Thoracic aorta (tissue), 2 donors: ENCODE measurements at regions not wholly inside any gene's neighbourhood (a gene's known extent, or its start where the extent isn't known, plus 50 kb on each side); places are given as distances from the start of the nearest gene placed in this dataset.
A peak's percentile ranks its signal among the peaks of the same experiment; 100 is the strongest.

ENCODE experiments used
- ATAC-seq: fragments of 150-250 bp; one replicate; pipeline ENCODE4 v1.8.0; 2017; ENCODE audit warnings: low read depth; ENCODE audit not compliant: insufficient number of reproducible peaks, low FRiP score
- DNase-seq: peaks from one replicate; pipeline ENCODE4 v3.0.0-alpha.2; 2020; ENCODE audit warnings: low spot score
- H3K27ac ChIP-seq, 2 donors: fragments of 200-600 bp; sonication (generic); 1 replicate in 1 of 2; 2 replicates in 1 of 2; pipeline ENCODE4 v1.5.1; 2016; ENCODE audit warnings: mild to moderate bottlenecking in 2 of 2, moderate library complexity in 2 of 2
- H3K27me3 ChIP-seq: fragments of 200-600 bp; sonication (generic); replicated peaks from 2 replicates; pipeline ENCODE4 v1.6.0; 2016; ENCODE audit warnings: mild to moderate bottlenecking; ENCODE audit not compliant: insufficient read depth
- H3K36me3 ChIP-seq: fragments of 200-600 bp; sonication (generic); one replicate; pipeline ENCODE4 v1.5.1; 2016
- H3K4me1 ChIP-seq, 2 donors: fragments of 200-600 bp; sonication (generic); 1 replicate in 1 of 2; 2 replicates in 1 of 2; pipeline versions ENCODE4 v1.5.1 to v1.6.0; 2016; ENCODE audit warnings: low read depth in 2 of 2, mild to moderate bottlenecking in 1 of 2; ENCODE audit not compliant: control insufficient read depth in 1 of 2
- H3K4me3 ChIP-seq: fragments of 200-600 bp; sonication (generic); 2 replicates; pipeline ENCODE4 v1.5.1; 2016; ENCODE audit warnings: mild to moderate bottlenecking
- H3K9me3 ChIP-seq: fragments of 200-600 bp; sonication (generic); 2 replicates; pipeline ENCODE4 v1.5.1; 2016
- TF ChIP-seq, protein P1 (sequence below): fragments of 200-600 bp; sonication (generic); IDR thresholded peaks from one replicate; pipeline ENCODE4 v1.5.1; 2019; ENCODE audit warnings: antibody characterized with exemption

DNA sequence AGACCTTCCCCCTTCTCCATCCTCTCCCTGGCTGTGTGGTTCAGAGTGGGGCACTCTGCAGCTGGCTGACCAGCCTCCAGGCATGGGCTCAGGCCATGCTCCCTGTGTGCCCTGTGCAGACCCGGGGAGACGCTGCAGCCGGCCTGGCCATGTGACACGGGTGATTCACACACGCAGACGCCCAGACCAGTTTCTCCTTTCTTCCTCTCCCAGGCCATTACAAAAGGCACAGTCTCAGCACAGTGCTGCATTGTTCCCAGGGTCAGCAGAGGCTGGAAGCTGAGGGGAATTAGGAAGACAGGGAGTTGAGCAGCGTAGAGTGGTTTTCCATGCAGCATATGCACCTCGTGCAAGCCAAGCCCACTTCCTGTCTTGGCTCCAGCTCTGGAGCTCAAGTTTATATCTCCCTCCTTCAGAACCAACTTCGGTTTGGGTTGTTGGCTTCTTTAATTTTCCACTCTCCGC is 288.5 kb downstream of the TNS1 start:
- no peaks in the 10 kb centered on the region for H3K9me3 ChIP-seq
- no peak overlapping the region for H3K4me3 ChIP-seq
- TF ChIP-seq, protein P1, sequence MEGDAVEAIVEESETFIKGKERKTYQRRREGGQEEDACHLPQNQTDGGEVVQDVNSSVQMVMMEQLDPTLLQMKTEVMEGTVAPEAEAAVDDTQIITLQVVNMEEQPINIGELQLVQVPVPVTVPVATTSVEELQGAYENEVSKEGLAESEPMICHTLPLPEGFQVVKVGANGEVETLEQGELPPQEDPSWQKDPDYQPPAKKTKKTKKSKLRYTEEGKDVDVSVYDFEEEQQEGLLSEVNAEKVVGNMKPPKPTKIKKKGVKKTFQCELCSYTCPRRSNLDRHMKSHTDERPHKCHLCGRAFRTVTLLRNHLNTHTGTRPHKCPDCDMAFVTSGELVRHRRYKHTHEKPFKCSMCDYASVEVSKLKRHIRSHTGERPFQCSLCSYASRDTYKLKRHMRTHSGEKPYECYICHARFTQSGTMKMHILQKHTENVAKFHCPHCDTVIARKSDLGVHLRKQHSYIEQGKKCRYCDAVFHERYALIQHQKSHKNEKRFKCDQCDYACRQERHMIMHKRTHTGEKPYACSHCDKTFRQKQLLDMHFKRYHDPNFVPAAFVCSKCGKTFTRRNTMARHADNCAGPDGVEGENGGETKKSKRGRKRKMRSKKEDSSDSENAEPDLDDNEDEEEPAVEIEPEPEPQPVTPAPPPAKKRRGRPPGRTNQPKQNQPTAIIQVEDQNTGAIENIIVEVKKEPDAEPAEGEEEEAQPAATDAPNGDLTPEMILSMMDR, result no peak
- no peaks in the 10 kb centered on the region for H3K27me3 ChIP-seq
- H3K4me1 ChIP-seq, result peaks cover 14 to 44% of the 10 kb centered on the region in 2 donors
- peak overlapping the region; percentile 52 to 71 for H3K27ac ChIP-seq
- peaks cover 19% of the 10 kb centered on the region for H3K36me3 ChIP-seq
- peak; percentile 23 for DNase-seq
- no peak for ATAC-seq

DNA sequence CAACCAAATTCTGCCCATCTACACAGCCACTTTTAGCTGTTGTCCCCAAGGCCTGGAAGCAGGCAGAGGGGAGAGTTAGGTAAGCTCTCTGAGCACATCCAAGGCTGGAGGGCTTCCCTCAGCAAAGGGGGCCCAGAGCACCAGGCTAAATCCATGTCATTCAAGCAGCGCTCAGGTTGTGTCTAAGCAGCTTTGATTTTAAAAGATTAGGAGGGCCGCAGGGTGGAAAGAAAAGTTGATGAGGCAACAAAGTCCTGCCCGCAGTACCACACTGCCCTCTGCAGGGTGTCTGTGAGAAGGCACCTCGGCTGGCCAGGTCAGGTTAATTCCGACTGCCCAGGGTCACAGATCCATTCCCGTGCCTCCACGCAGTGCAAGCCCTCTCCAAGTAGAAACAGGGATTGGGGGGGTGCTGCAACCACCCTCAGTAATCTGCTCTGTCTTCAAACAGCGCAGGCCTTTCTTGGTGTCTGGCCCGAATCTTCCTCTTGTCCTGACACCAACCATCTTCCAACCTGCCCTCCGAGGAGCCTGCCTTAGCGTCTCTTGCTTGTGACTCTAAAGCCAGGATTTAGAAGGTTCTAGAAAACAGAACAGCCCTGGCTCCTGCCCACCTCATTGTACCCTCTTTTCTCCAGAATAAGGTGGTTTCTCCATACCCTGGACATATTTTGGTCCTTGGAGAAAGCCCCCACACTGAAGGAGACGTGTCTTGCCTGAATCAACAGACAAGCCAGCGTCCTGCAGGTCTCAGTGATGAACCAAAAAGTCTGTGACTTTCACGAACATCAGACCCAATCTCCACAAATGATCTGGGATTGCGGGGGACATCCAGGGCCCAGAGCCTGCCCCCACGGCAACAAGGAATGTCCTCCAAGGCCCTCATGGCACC is 289.2 kb downstream of the TNS1 start:
- DNase-seq, result peak; percentile 33
- Histone ChIP-seq H3K4me1 (peaks cover 14 to 44% of the 10 kb centered on the region in 2 donors), H3K27ac (peak overlapping the region; percentile 52 to 71), H3K4me3 (no peak overlapping the region), H3K36me3 (peaks cover 12% of the 10 kb centered on the region), H3K9me3 (no peaks in the 10 kb centered on the region), H3K27me3 (no peaks in the 10 kb centered on the region)
- TF ChIP-seq, protein P1, result peak; percentile 97
- ATAC-seq, result peak; percentile 33

DNA sequence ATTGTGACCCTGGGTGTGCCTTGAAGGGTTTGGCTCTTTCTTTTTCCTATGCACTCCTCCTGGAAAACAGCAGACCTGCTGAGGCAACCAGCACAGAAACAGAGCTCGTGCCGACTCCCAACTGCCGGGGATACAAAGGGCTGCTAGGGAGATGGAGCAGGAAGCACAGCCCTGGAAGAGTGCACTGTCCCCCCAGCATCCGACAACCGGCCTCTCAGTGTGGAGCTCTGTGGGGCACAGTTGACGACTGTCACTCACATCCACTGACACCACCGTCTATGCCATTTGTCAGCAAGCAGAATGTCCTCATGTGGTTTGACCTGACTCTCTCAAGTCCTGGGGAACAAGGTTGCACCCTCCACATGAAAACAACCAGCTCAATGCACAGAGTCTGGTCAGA is 290.4 kb downstream of the TNS1 start:
- Histone ChIP-seq H3K27me3 (no peaks in the 10 kb centered on the region), H3K4me3 (no peak overlapping the region), H3K36me3 (peaks cover 12% of the 10 kb centered on the region), H3K27ac (peak overlapping the region in 1 of 2 donors; percentile 71), H3K9me3 (no peaks in the 10 kb centered on the region), H3K4me1 (peaks cover 14 to 47% of the 10 kb centered on the region in 2 donors)
- no peak for ATAC-seq
- DNase-seq, result no peak
- TF ChIP-seq, protein P1, result no peak

DNA sequence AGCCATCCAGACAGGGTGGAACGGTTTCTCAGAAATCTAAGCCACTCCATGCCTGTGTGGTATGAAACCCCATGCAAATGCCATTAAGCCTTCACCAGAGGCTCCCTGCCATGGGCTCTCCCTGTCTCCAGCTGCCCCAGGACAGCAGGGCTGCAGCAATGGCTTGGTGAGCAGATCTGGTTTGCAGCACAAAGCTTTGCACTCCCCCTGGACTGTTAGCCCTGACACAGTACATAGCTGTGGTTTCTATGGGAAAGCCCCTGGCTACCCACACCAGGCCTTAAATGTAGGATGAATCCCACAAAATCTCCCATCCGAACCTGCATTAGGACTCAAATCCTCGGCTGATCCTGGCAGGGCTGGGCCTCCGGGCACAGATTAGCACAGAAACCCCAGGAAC is 291.6 kb downstream of the TNS1 start:
- Histone ChIP-seq H3K4me3 (no peak overlapping the region), H3K36me3 (peaks cover 5% of the 10 kb centered on the region), H3K4me1 (peaks cover 21 to 56% of the 10 kb centered on the region in 2 donors), H3K9me3 (no peaks in the 10 kb centered on the region), H3K27me3 (no peaks in the 10 kb centered on the region), H3K27ac (peak overlapping the region in 1 of 2 donors; percentile 11)
- DNase-seq, result no peak
- TF ChIP-seq, protein P1, result no peak
- ATAC-seq, result no peak

DNA sequence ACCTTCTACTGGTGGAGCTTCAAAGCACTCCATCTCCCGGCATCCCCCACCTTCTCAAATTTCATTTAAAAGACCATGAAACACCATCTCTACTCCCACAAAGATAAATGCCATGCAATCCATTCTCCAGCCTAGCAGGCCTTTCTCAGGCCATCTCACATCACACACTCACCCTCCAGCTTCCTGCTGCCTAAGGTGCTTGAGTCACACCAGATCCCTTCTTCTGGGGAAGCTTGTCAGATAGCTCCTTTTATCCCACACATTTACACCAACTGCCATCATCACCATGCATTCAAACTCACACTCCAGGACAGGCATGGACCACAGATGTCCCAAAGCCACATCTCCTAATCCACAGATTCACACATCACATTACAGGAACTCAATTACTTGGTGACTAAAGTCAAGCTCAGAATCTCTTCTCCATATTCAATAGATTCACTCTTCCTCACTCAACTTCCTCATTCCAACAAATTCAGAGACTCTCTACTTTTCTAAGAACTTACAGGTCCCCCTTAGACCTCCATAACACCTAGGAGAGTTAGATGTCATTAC is 292.5 kb downstream of the TNS1 start:
- Histone ChIP-seq H3K36me3 (no peaks in the 10 kb centered on the region), H3K4me1 (peaks cover 21 to 47% of the 10 kb centered on the region in 2 donors), H3K27ac (peak overlapping the region in 1 of 2 donors; percentile 19), H3K4me3 (no peak overlapping the region), H3K9me3 (no peaks in the 10 kb centered on the region), H3K27me3 (no peaks in the 10 kb centered on the region)
- ATAC-seq (no peak), DNase-seq (no peak)
- TF ChIP-seq, protein P1, result no peak
